ENCODE measurements at regions not wholly inside any gene's neighbourhood (a gene's known extent, or its start where the extent isn't known, plus 50 kb on each side); places are given as distances from the start of the nearest gene placed in this dataset.
"Not testable (repeated sequence)": the region's sequence is repeated elsewhere in the genome, so short reads cannot be mapped to it uniquely, and the experiment has no call there.

- POLR2A ChIA-PET, result no interaction called here
- CTCF ChIA-PET, result no interaction called here
These were observed 103.8 kb upstream of the LANCL2 start for GRCh38 chr7:55261386-55261770.

- CTCF ChIA-PET, result interaction anchor here (0.9 to 1.5 kb wide), 2 partner anchors 10 to 15 kb away, joined by 3 to 8 read pairs; no protein-coding TSS in a partner anchor
- POLR2A ChIA-PET, result not testable (repeated sequence)
These were observed 99.8 kb upstream of the LANCL2 start for GRCh38 chr7:55265328-55265727.

GRCh38 chr7:55265836-55266642 is 99.1 kb upstream of the LANCL2 start:
- POLR2A ChIA-PET, result no interaction called here

GRCh38 chr7:55271069-55271626 is 94.0 kb upstream of the LANCL2 start:
- ChIA-PET CTCF (no interaction called here), POLR2A (no interaction called here)

More at GRCh38 chr7:55265836-55266642, 99.1 kb upstream of the LANCL2 start:
- CTCF ChIA-PET, result interaction anchor here (1.5 kb wide), 1 partner anchor 11 kb away, joined by 8 read pairs; no protein-coding TSS in a partner anchor

- POLR2A ChIA-PET, result no interaction called here
- CTCF ChIA-PET, result no interaction called here
These were observed 93.5 kb upstream of the LANCL2 start for GRCh38 chr7:55271661-55272060.

GRCh38 chr7:55272328-55272727 is 92.8 kb upstream of the LANCL2 start:
- ChIA-PET POLR2A (no interaction called here), CTCF (interaction anchor here (1.0 kb wide), 1 partner anchor 17 kb away, joined by 3 read pairs; no protein-coding TSS in a partner anchor)

- ChIA-PET CTCF (no interaction called here), POLR2A (no interaction called here)
These were observed 91.8 kb upstream of the LANCL2 start for GRCh38 chr7:55273186-55273980.

- ChIA-PET CTCF (no interaction called here), POLR2A (no interaction called here)
These were observed 91.0 kb upstream of the LANCL2 start for GRCh38 chr7:55274156-55274555.

GRCh38 chr7:55275291-55276200 is 89.6 kb upstream of the LANCL2 start:
- ChIA-PET POLR2A (no interaction called here), CTCF (interaction anchor here (0.6 to 1.2 kb wide), 2 partner anchors 139 to 140 kb away, joined by 3 read pairs; no protein-coding TSS in a partner anchor)

- ChIA-PET CTCF (interaction anchor here (0.6 to 3.2 kb wide), 3 partner anchors 22 to 139 kb away, joined by 3 to 11 read pairs (median 3); no protein-coding TSS in a partner anchor), POLR2A (no interaction called here)
These were observed 88.4 kb upstream of the LANCL2 start for GRCh38 chr7:55276572-55277295.

- POLR2A ChIA-PET, result no interaction called here
- CTCF ChIA-PET, result interaction anchor here (0.9 to 3.2 kb wide), 2 partner anchors 23 to 137 kb away, joined by 3 to 11 read pairs; no protein-coding TSS in a partner anchor
These were observed 87.2 kb upstream of the LANCL2 start for GRCh38 chr7:55277916-55278315.

GRCh38 chr7:55278321-55278720 is 86.8 kb upstream of the LANCL2 start:
- ChIA-PET POLR2A (no interaction called here), CTCF (interaction anchor here (0.9 to 5.0 kb wide), 3 partner anchors 24 to 137 kb away, joined by 3 to 42 read pairs (median 11); no protein-coding TSS in a partner anchor)

GRCh38 chr7:55279080-55279845 is 85.9 kb upstream of the LANCL2 start:
- CTCF ChIA-PET, result interaction anchor here (0.6 to 5.0 kb wide), 8 partner anchors 9 to 136 kb away, joined by 3 to 42 read pairs (median 4); no protein-coding TSS in a partner anchor
- POLR2A ChIA-PET, result no interaction called here

GRCh38 chr7:55280031-55280454 is 85.1 kb upstream of the LANCL2 start:
- CTCF ChIA-PET, result interaction anchor here (0.6 to 5.0 kb wide), 11 partner anchors 8 to 313 kb away, joined by 3 to 42 read pairs (median 3); no protein-coding TSS in a partner anchor
- POLR2A ChIA-PET, result no interaction called here

GRCh38 chr7:55285665-55286064 is 79.5 kb upstream of the LANCL2 start:
- CTCF ChIA-PET, result interaction anchor here (1.2 to 1.4 kb wide), 2 partner anchors 31 to 130 kb away, joined by 5 to 6 read pairs; no protein-coding TSS in a partner anchor
- POLR2A ChIA-PET, result no interaction called here

GRCh38 chr7:55286666-55287065 is 78.5 kb upstream of the LANCL2 start:
- ChIA-PET POLR2A (interaction anchor here (0.6 kb wide), 1 partner anchor 428 kb away, joined by 4 read pairs; no protein-coding TSS in a partner anchor), CTCF (interaction anchor here (0.7 kb wide), 2 partner anchors 121 to 158 kb away, joined by 3 to 4 read pairs; no protein-coding TSS in a partner anchor)

Measured in activated CD8-positive, alpha-beta memory T cell treated with anti-CD3 and anti-CD28 coated beads for 36 hours (primary cell).